A673 (cell line): ENCODE measurements at regions not wholly inside any gene's neighbourhood (a gene's known extent, or its start where the extent isn't known, plus 50 kb on each side); places are given as distances from the start of the nearest gene placed in this dataset.

Experiments
- BruUV-seq: library from RNA; stranded (reverse); fragments of 400-500 nt; replicated peaks from 2 replicates; lab custom pipeline; 2021; lab: Mats Ljungman, UMichigan
- CTCF ChIA-PET: fragments of 300-600 bp; sonication (Branson Sonifier 250); formaldehyde crosslinking; loops from one replicate; lab custom pipeline; 2022; ENCODE audit warnings: antibody characterized with exemption; lab: Charles Lee
- POLR2A ChIA-PET: fragments of 300-600 bp; sonication (Branson Sonifier 250); formaldehyde crosslinking; loops from one replicate; lab custom pipeline; 2022; ENCODE audit warnings: antibody characterized with exemption; ENCODE audit not compliant: low non-redundant PET; lab: Charles Lee
- DNase-seq: peaks from one replicate; pipeline ENCODE4 v3.0.0-alpha.2; 2015; ENCODE audit warnings: low spot score
- H3K27ac ChIP-seq: fragments of 200-600 bp; sonication (generic); 2 replicates; pipeline ENCODE4 v1.5.1; 2016; ENCODE audit warnings: mixed run types, low read depth, mild to moderate bottlenecking, mixed read lengths, antibody characterized with exemption, low read length; ENCODE audit not compliant: poor library complexity, severe bottlenecking
- H3K27me3 ChIP-seq: fragments of 200-600 bp; sonication (generic); replicated peaks from 2 replicates; pipeline ENCODE4 v1.6.1; 2017; ENCODE audit warnings: mixed run types, low read depth, mild to moderate bottlenecking, mixed read lengths, antibody characterized with exemption, low read length; ENCODE audit not compliant: insufficient read depth, poor library complexity
- H3K36me3 ChIP-seq: fragments of 200-600 bp; sonication (generic); 2 replicates; pipeline ENCODE4 v1.6.1; 2016; ENCODE audit warnings: mixed run types, mild to moderate bottlenecking, mixed read lengths, antibody characterized with exemption, low read length; ENCODE audit not compliant: insufficient read depth, poor library complexity, severe bottlenecking
- H3K4me1 ChIP-seq: fragments of 200-600 bp; sonication (generic); 2 replicates; pipeline ENCODE4 v1.6.1; 2017; ENCODE audit warnings: mixed run types, mild to moderate bottlenecking, mixed read lengths, antibody characterized with exemption, low read length; ENCODE audit not compliant: insufficient read depth, poor library complexity, severe bottlenecking
- H3K4me3 ChIP-seq: fragments of 200-600 bp; sonication (generic); 2 replicates; pipeline ENCODE4 v1.5.1; 2016; ENCODE audit warnings: low read depth, mixed run types, mild to moderate bottlenecking, mixed read lengths, low read length; ENCODE audit not compliant: poor library complexity, severe bottlenecking
- H3K9me3 ChIP-seq: fragments of 200-600 bp; sonication (generic); 2 replicates; pipeline ENCODE4 v1.6.1; 2016; ENCODE audit warnings: mixed run types, low read depth, mild to moderate bottlenecking, mixed read lengths, antibody characterized with exemption, low read length; ENCODE audit not compliant: poor library complexity, severe bottlenecking
- EZH2 ChIP-seq: fragments of 200-600 bp; sonication (generic); IDR thresholded peaks from 2 replicates; pipeline ENCODE4 v1.6.1; 2017; ENCODE audit warnings: borderline replicate concordance, low read depth, mild to moderate bottlenecking, mixed read lengths, antibody characterized with exemption, low read length; ENCODE audit not compliant: poor library complexity, severe bottlenecking
- intact Hi-C: fragments of 100-400 bp; cut with micrococcal nuclease; formaldehyde crosslinking; loops from one replicate; pipeline ENCODE4 v1.10.0; 2022; ENCODE audit not compliant: unreplicated experiment
- TF ChIP-seq, protein P1 (sequence below): fragments of 300-800, 200-600 bp; sonication (generic); conservative IDR thresholded peaks from 2 replicates; pipeline ENCODE4 v1.5.1; 2017; ENCODE audit warnings: low read depth, mild to moderate bottlenecking, antibody characterized with exemption, low read length, moderate library complexity, mixed read lengths

DNA sequence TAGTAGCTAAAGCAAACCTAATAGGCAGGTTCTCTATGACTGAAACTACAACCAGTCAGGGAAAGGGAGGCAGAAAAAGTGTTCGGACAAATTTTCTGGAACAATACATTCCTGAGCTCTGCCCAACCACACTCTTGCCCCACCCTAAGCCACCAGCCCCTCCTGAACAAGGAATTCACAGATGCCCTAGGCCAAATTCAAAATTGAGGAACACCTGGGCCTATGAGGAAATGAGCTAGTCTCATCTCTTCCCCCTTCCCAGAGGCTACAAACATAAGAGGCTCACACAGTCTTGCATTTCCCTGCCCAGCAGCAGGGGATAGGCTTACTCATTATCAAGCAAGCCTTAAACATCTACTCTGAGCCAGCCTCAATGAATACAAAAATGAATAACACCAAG is 284.7 kb downstream of the ZNF674 start:
- H3K9me3 ChIP-seq, result no peaks in the 10 kb centered on the region
- no peak overlapping the region for H3K27ac ChIP-seq
- no peak overlapping the region for H3K4me3 ChIP-seq
- ChIA-PET POLR2A (interaction anchor here (0.7 kb wide), 1 partner anchor 47 kb away, joined by 3 read pairs; no protein-coding TSS in a partner anchor), CTCF (no interaction called here)
- intact Hi-C loops, result no loop called here
- H3K4me1 ChIP-seq, result peaks cover 16% of the 10 kb centered on the region
- no TSS peak for BruUV-seq
- TF ChIP-seq, protein P1, sequence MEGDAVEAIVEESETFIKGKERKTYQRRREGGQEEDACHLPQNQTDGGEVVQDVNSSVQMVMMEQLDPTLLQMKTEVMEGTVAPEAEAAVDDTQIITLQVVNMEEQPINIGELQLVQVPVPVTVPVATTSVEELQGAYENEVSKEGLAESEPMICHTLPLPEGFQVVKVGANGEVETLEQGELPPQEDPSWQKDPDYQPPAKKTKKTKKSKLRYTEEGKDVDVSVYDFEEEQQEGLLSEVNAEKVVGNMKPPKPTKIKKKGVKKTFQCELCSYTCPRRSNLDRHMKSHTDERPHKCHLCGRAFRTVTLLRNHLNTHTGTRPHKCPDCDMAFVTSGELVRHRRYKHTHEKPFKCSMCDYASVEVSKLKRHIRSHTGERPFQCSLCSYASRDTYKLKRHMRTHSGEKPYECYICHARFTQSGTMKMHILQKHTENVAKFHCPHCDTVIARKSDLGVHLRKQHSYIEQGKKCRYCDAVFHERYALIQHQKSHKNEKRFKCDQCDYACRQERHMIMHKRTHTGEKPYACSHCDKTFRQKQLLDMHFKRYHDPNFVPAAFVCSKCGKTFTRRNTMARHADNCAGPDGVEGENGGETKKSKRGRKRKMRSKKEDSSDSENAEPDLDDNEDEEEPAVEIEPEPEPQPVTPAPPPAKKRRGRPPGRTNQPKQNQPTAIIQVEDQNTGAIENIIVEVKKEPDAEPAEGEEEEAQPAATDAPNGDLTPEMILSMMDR, result no peak
- no peak for TF ChIP-seq EZH2
- DNase-seq, result no peak
- H3K27me3 ChIP-seq, result no peaks in the 10 kb centered on the region
- H3K36me3 ChIP-seq, result no peaks in the 10 kb centered on the region

DNA sequence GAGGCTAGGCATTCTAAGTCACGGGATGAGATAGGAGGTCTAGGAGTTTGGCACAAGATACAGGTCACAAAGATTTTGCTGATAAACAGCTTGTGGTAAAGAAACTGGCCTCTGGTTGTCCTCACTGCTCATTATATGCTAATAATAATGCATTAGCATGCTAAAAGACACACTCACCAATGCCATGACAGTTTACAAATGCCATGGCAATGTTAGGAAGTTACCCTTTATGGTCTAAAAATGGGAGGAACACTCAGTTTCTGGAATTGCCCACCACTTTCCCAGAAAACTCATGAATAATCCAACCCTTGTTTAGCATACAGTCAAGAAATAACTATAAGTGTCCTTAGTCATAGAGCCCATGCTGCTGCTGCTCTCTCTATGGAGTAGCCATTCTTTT is 286.9 kb downstream of the ZNF674 start:
- ChIA-PET POLR2A (no interaction called here), CTCF (no interaction called here)
- Histone ChIP-seq H3K27me3 (no peaks in the 10 kb centered on the region), H3K9me3 (no peaks in the 10 kb centered on the region), H3K36me3 (no peaks in the 10 kb centered on the region), H3K27ac (no peak overlapping the region), H3K4me1 (peaks cover 35% of the 10 kb centered on the region), H3K4me3 (no peak overlapping the region)
- BruUV-seq, result no TSS peak
- intact Hi-C loops, result no loop called here
- no peak for DNase-seq
- TF ChIP-seq, protein P1, result no peak
- TF ChIP-seq EZH2, result no peak

DNA sequence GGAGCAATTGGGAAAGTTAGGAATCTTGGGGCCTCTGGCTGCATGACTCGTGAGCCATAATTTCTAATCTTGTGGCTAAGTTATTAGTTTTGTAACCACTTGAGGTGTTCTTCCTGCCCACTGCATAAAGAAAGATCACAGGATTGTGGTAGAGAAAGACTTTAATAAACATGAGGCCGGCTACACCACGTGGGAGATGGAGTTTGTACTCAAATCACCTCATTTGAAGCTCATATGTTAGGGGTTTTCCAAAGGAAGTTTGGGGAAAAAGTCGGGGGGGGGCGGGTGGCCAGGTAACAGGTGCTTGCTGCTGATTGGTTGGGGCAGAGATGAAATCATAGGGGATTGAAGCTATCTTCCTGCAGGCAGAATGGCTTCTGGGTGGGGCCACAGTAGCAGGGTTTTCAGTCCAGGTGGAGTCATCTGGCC is 287.8 kb downstream of the ZNF674 start:
- POLR2A ChIA-PET, result no interaction called here

More for the DNA sequence above, 287.8 kb downstream of the ZNF674 start:
- no peaks in the 10 kb centered on the region for H3K36me3 ChIP-seq
- DNase-seq, result no peak
- no peak for TF ChIP-seq EZH2
- TF ChIP-seq, protein P1, result no peak
- H3K4me3 ChIP-seq, result no peak overlapping the region
- H3K27me3 ChIP-seq, result no peaks in the 10 kb centered on the region
- no peak overlapping the region for H3K27ac ChIP-seq
- H3K9me3 ChIP-seq, result no peaks in the 10 kb centered on the region
- CTCF ChIA-PET, result no interaction called here
- no TSS peak for BruUV-seq
- H3K4me1 ChIP-seq, result peaks cover 35% of the 10 kb centered on the region
- intact Hi-C loops, result no loop called here
